ENCODE measurements at regions not wholly inside any gene's neighbourhood (a gene's known extent, or its start where the extent isn't known, plus 50 kb on each side); places are given as distances from the start of the nearest gene placed in this dataset.
A peak's percentile ranks its signal among the peaks of the same experiment; 100 is the strongest.

DNA sequence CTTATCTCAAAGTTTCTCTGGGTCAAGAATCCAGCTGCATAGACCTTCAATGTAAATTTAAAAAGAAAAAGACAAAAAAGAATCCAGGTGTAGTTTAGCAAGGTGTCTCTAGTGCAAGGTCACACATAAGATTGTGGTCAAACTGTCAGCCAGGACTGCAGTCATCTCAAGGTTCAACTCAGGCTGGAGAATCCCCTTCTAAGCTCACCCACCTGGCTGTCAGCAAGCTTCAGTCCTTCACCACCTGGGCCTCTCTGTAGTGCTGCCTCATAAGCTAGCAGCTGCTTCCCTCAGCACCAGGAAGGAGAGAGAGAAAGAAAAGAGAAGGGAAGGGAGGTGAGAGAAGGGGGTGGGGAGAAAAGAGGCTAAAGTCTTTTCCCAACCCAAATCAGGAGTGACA, 146.7 kb downstream of the ACTL7B start:
- H3T11ph ChIP-seq (ENCODE audit: low read length) = no peak overlapping the region
- H3K27ac ChIP-seq (ENCODE audit: insufficient read length, low read depth, low read length) = no peak overlapping the region
- H2BK5ac ChIP-seq (ENCODE audit: insufficient read length, low read length) = no peak overlapping the region
- H3K79me2 ChIP-seq (ENCODE audit: insufficient read depth, low read length) = no peaks in the 10 kb centered on the region
- no peak overlapping the region for H4K91ac ChIP-seq (ENCODE audit: insufficient read length, low read depth, low read length)
- no peak overlapping the region for H3K18ac ChIP-seq (ENCODE audit: insufficient read length, low read depth, low read length)
- TF ChIP-seq, protein P1, sequence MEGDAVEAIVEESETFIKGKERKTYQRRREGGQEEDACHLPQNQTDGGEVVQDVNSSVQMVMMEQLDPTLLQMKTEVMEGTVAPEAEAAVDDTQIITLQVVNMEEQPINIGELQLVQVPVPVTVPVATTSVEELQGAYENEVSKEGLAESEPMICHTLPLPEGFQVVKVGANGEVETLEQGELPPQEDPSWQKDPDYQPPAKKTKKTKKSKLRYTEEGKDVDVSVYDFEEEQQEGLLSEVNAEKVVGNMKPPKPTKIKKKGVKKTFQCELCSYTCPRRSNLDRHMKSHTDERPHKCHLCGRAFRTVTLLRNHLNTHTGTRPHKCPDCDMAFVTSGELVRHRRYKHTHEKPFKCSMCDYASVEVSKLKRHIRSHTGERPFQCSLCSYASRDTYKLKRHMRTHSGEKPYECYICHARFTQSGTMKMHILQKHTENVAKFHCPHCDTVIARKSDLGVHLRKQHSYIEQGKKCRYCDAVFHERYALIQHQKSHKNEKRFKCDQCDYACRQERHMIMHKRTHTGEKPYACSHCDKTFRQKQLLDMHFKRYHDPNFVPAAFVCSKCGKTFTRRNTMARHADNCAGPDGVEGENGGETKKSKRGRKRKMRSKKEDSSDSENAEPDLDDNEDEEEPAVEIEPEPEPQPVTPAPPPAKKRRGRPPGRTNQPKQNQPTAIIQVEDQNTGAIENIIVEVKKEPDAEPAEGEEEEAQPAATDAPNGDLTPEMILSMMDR (conservative IDR thresholded peaks at IDR 0.05) = no peak
- no peak overlapping the region for H4K5ac ChIP-seq (ENCODE audit: insufficient read length, low read depth, low read length)
- no peak overlapping the region for H3K4me2 ChIP-seq (ENCODE audit: insufficient read depth, insufficient read length, low read length)
- H2BK12ac ChIP-seq (ENCODE audit: insufficient read length, low read depth, low read length) = no peak overlapping the region
- no peaks in the 10 kb centered on the region; the same call in 1 of the 2 replicates for H3K4me1 ChIP-seq (ENCODE audit: insufficient read depth, low read length)
- no peak overlapping the region for H3K4ac ChIP-seq (ENCODE audit: low read depth, low read length)
- Mint-ChIP-seq H3K36me3 (ENCODE audit: insufficient read depth in 1 of 3, low read depth in 3 of 3) (0 out of 7 replicates have a peak, but pooled peaks cover 0 to 3% (median 0%) of the 10 kb centered on the region in 3 experiments), H3K27me3 (ENCODE audit: low read depth) (no peaks in the 10 kb centered on the region), H3K4me1 (peaks cover 9% of the 10 kb centered on the region in 2 experiments), H3K9me3 (peaks cover 0 to 2% of the 10 kb centered on the region in 2 experiments; a peak in 4 of 5 replicates), H3K27ac (0 out of 7 replicates have a peak overlapping the region, but pooled peaks of 1 of the 3 experiments have one; percentile 35), H3K4me3 (no peak overlapping the region)
- no peak for DNase-seq
- no peak overlapping the region for H2AFZ ChIP-seq (ENCODE audit: low read length)
- no peaks in the 10 kb centered on the region for H3K27me3 ChIP-seq (ENCODE audit: insufficient read depth, low read length)
- no peak overlapping the region for H2AK5ac ChIP-seq (ENCODE audit: insufficient read length, low read length)
- no peak overlapping the region for H3K23ac ChIP-seq (ENCODE audit: insufficient read length, low read depth, low read length)
- H4K20me1 ChIP-seq (ENCODE audit: control insufficient read depth, insufficient read depth, insufficient read length) = no peaks in the 10 kb centered on the region
- no peaks in the 10 kb centered on the region for H3K23me2 ChIP-seq (ENCODE audit: insufficient read length, low read depth, low read length, poor library complexity, severe bottlenecking)
- H4K8ac ChIP-seq (replicated peaks; ENCODE audit: insufficient read length, low read depth, low read length) = no peak overlapping the region
- no peak overlapping the region for H3K14ac ChIP-seq (ENCODE audit: insufficient read depth, low read length)
- H2BK15ac ChIP-seq (ENCODE audit: low read depth, low read length) = no peak overlapping the region
- no peak overlapping the region for H3K56ac ChIP-seq (ENCODE audit: insufficient read length, low read depth, low read length)
- H3K9me3 ChIP-seq (ENCODE audit: control insufficient read depth, low read depth, low read length) = no peaks in the 10 kb centered on the region
- no peak overlapping the region for H2BK20ac ChIP-seq (ENCODE audit: low read depth, low read length, poor library complexity, severe bottlenecking)
- no peak overlapping the region for H3K9ac ChIP-seq (ENCODE audit: extremely low read depth, insufficient read length, low read length)
- no peaks in the 10 kb centered on the region for H3K79me1 ChIP-seq (ENCODE audit: insufficient read depth, low read depth, low read length, poor library complexity, severe bottlenecking)
- H2BK120ac ChIP-seq (ENCODE audit: low read depth, low read length, poor library complexity, severe bottlenecking) = no peak overlapping the region
